ENCODE measurements at regions not wholly inside any gene's neighbourhood (a gene's known extent, or its start where the extent isn't known, plus 50 kb on each side); places are given as distances from the start of the nearest gene placed in this dataset.

DNA sequence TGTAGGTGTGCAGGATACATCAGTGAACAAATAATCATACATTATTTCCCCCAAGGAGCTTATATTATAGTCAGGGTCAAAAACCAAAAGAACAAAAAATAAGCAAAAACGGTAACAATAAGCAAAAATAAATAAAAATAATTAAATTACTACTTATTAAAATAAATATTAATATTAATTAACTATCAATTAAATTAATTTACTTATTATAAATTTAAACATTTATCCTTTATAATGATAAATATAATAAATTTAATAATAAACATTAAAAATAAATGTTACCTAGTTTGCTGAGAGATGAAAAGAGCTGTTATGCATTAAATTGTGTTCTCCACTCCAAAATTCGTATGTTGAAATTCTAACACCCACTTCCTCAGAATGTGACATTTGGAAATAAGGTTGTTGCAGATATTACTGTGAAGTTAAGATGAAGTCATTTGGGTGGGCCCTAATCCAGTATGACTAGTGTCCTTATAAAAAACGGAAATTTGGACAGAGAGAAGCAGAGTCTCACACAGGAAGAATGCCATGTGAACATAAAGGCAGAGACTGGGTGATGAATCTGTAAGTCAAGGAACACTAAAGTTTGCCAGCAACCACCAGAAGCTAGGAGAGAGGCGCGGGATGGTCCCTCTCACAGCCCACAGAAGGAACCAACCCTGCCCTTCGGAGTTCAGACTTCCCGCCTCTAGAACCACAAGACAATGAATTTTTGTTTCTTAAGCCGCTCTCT, 67.2 kb upstream of the IBSP start:
- H3K9me3 ChIP-seq: no peaks in the 10 kb centered on the region
- no peaks in the 10 kb centered on the region for H3K27me3 ChIP-seq
- no peak for ATAC-seq
- no peak for TF ChIP-seq POLR2A (IDR thresholded peaks at IDR 0.05)
- TF ChIP-seq, protein P1, sequence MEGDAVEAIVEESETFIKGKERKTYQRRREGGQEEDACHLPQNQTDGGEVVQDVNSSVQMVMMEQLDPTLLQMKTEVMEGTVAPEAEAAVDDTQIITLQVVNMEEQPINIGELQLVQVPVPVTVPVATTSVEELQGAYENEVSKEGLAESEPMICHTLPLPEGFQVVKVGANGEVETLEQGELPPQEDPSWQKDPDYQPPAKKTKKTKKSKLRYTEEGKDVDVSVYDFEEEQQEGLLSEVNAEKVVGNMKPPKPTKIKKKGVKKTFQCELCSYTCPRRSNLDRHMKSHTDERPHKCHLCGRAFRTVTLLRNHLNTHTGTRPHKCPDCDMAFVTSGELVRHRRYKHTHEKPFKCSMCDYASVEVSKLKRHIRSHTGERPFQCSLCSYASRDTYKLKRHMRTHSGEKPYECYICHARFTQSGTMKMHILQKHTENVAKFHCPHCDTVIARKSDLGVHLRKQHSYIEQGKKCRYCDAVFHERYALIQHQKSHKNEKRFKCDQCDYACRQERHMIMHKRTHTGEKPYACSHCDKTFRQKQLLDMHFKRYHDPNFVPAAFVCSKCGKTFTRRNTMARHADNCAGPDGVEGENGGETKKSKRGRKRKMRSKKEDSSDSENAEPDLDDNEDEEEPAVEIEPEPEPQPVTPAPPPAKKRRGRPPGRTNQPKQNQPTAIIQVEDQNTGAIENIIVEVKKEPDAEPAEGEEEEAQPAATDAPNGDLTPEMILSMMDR (IDR thresholded peaks at IDR 0.05): no peak
- no peak overlapping the region for H3K4me3 ChIP-seq
- H3K27ac ChIP-seq: no peak overlapping the region
- WGBS, 2 donors: 52 to 60% methylated on average over 8 of the region's 8 CpGs
- no peaks in the 10 kb centered on the region for H3K36me3 ChIP-seq (replicated peaks in 1 of 2; ENCODE audit: insufficient read depth in 1 of 2, low read depth in 2 of 2)
- intact Hi-C loops (cut with DNase I): no loop called here
- H3K4me1 ChIP-seq: no peaks in the 10 kb centered on the region
- DNase-seq: peak in 1 of 4 donors; percentile 26

DNA sequence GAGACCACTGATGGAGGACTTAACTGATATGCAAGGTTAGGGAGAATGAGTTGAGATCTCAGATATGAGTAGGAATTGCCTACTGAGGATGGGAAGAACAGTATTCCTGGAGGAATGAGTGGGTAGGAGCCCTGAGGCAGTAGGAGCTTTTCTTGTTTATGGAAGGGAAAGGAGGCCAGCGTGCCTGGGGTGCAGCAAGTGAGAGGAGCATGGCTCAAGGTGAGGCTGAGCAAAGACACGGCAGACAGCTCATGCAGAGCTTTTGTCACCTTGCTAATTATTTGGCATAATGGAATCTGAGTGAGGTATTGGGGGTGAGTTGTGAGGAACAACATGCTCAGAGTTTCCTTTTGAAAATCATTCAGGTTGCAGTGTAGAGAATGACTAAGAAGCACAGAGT, 65.3 kb upstream of the IBSP start:
- TF ChIP-seq, protein P1 (IDR thresholded peaks at IDR 0.05): no peak
- TF ChIP-seq POLR2A (IDR thresholded peaks at IDR 0.05): no peak
- no peaks in the 10 kb centered on the region for H3K27me3 ChIP-seq
- no peak overlapping the region for H3K27ac ChIP-seq
- H3K4me1 ChIP-seq: no peaks in the 10 kb centered on the region
- no peaks in the 10 kb centered on the region for H3K36me3 ChIP-seq (replicated peaks in 1 of 2; ENCODE audit: insufficient read depth in 1 of 2, low read depth in 2 of 2)
- intact Hi-C loops (cut with DNase I): no loop called here
- WGBS, 2 donors: 60 to 79% methylated on average over 2 of the region's 2 CpGs
- H3K9me3 ChIP-seq: no peaks in the 10 kb centered on the region
- no peak overlapping the region for H3K4me3 ChIP-seq
- ATAC-seq (no peak), DNase-seq (no peak)

DNA sequence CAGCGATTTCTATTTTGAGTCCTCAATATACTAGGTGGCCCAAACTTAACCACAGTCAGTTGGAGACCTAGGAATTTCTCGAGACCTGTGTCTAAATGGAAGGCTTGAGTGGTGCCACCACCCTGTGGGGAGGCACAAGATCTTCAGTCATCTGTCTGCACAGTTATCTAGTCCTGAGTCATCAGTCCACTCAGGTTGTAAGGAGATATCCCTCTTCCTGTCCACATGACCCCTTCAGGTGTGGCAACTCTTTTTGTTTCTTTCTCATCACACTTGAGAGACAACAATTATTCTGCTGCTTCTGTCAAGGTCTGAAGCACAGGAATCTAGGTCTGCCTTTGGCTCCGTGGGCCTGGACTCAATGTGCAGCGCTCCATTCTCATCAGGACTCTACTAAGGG, 64.4 kb upstream of the IBSP start:
- no peak for DNase-seq
- 59 to 60% methylated on average over 4 of the region's 4 CpGs for WGBS, 2 donors

DNA sequence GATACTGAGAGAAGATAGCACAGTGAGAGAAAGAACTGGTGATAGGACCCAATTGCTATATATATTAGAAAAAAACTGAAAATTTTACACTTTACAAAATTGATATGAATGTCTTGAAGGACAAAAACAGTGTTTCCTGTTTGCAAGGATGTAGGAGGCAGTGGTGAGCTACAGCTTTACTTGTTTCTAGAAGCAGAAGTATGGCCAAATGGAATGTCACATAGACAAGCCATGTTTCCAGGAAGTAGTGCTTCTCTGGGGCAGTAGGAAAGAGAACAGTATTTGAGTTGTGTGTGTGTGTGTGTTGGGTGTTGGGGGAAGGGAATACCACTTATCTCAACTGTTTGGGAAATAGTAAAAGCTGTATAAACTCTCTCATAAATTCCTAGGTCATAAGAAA, 60.9 kb upstream of the IBSP start:
- Histone ChIP-seq H3K9me3 (no peaks in the 10 kb centered on the region), H3K4me1 (no peaks in the 10 kb centered on the region), H3K27ac (no peak overlapping the region), H3K27me3 (no peaks in the 10 kb centered on the region), H3K36me3 (replicated peaks in 1 of 2; ENCODE audit: insufficient read depth in 1 of 2, low read depth in 2 of 2) (no peaks in the 10 kb centered on the region), H3K4me3 (no peak overlapping the region)
- intact Hi-C loops (cut with DNase I): no loop called here
- DNase-seq (no peak), ATAC-seq (no peak)
- TF ChIP-seq, protein P1 (IDR thresholded peaks at IDR 0.05): no peak
- TF ChIP-seq POLR2A (IDR thresholded peaks at IDR 0.05): no peak

More for the DNA sequence above, 64.4 kb upstream of the IBSP start:
- Histone ChIP-seq H3K27me3 (no peaks in the 10 kb centered on the region), H3K27ac (no peak overlapping the region), H3K4me1 (no peaks in the 10 kb centered on the region), H3K9me3 (no peaks in the 10 kb centered on the region), H3K4me3 (no peak overlapping the region), H3K36me3 (replicated peaks in 1 of 2; ENCODE audit: insufficient read depth in 1 of 2, low read depth in 2 of 2) (no peaks in the 10 kb centered on the region)
- intact Hi-C loops (cut with DNase I): no loop called here
- no peak for ATAC-seq
- TF ChIP-seq, protein P1 (IDR thresholded peaks at IDR 0.05): no peak
- no peak for TF ChIP-seq POLR2A (IDR thresholded peaks at IDR 0.05)

GRCh38 chr4:87739494-87739893, 59.9 kb upstream of the IBSP start:
- no peak for DNase-seq
- intact Hi-C loops (cut with DNase I): no loop called here
- 62 to 82% methylated on average over 2 of the region's 2 CpGs for WGBS, 2 donors
- TF ChIP-seq, protein P1 (IDR thresholded peaks at IDR 0.05): no peak
- no peak for TF ChIP-seq POLR2A (IDR thresholded peaks at IDR 0.05)
- no peak for ATAC-seq
- Histone ChIP-seq H3K27me3 (no peaks in the 10 kb centered on the region), H3K27ac (no peak overlapping the region), H3K9me3 (no peaks in the 10 kb centered on the region), H3K4me1 (no peaks in the 10 kb centered on the region), H3K36me3 (replicated peaks in 1 of 2; ENCODE audit: insufficient read depth in 1 of 2, low read depth in 2 of 2) (no peaks in the 10 kb centered on the region), H3K4me3 (no peak overlapping the region)

Measured in body of pancreas (tissue), 4 donors.